GM23248 (cell line): ENCODE measurements at regions not wholly inside any gene's neighbourhood (a gene's known extent, or its start where the extent isn't known, plus 50 kb on each side); places are given as distances from the start of the nearest gene placed in this dataset.

ENCODE experiments used
- EZH2 ChIP-seq: fragments of 200-600 bp; sonication (generic); IDR thresholded peaks from 2 replicates; pipeline ENCODE4 v1.6.1; 2018; ENCODE audit warnings: antibody characterized with exemption, mild to moderate bottlenecking; ENCODE audit not compliant: insufficient read depth, poor library complexity, severe bottlenecking
- EZH2phosphoT487 ChIP-seq: fragments of 200-600 bp; sonication (generic); IDR thresholded peaks from 2 replicates; pipeline ENCODE4 v1.6.1; 2018; ENCODE audit warnings: antibody characterized with exemption, moderate library complexity, mild to moderate bottlenecking, low read depth; ENCODE audit not compliant: insufficient read depth

- TF ChIP-seq EZH2, result no peak
- TF ChIP-seq EZH2phosphoT487, result no peak
Measured at GRCh38 chr7:25549271-25549921, 321.1 kb upstream of the NPVF start.
